ENCODE measurements at regions not wholly inside any gene's neighbourhood (a gene's known extent, or its start where the extent isn't known, plus 50 kb on each side); places are given as distances from the start of the nearest gene placed in this dataset.
"Not testable (repeated sequence)": the region's sequence is repeated elsewhere in the genome, so short reads cannot be mapped to it uniquely, and the experiment has no call there.

DNA sequence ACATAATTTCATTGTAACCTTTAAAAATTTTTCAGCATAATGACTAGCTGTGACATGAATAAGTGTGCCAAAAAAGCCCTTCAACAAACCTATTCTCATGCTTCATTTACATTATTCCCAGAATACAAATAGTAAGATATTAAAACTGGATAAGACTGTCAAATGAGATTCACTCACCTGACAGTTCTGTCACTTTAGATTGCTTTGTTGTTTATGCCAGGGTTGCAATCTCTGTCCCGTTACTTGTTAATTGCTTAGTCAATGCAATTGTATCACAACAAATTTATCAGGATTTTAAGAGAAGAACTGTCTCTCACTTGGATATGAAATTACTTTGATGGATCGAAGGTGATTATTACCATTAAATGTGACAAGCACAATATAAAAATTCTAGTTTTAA, 616.0 kb upstream of the IGFBP7 start:
- DNase-seq, result no peak
- no peaks in the 10 kb centered on the region for H3K27me3 ChIP-seq
- H3K4me3 ChIP-seq, result no peak overlapping the region
- H3K27ac ChIP-seq, result no peak overlapping the region
- ATAC-seq, result no peak
- H3K9me3 ChIP-seq, result no peaks in the 10 kb centered on the region
- H3K36me3 ChIP-seq, result no peaks in the 10 kb centered on the region
- intact Hi-C loops (cut with DNase I), result no loop called here
- no peaks in the 10 kb centered on the region for H3K4me1 ChIP-seq
- TF ChIP-seq, protein P1, sequence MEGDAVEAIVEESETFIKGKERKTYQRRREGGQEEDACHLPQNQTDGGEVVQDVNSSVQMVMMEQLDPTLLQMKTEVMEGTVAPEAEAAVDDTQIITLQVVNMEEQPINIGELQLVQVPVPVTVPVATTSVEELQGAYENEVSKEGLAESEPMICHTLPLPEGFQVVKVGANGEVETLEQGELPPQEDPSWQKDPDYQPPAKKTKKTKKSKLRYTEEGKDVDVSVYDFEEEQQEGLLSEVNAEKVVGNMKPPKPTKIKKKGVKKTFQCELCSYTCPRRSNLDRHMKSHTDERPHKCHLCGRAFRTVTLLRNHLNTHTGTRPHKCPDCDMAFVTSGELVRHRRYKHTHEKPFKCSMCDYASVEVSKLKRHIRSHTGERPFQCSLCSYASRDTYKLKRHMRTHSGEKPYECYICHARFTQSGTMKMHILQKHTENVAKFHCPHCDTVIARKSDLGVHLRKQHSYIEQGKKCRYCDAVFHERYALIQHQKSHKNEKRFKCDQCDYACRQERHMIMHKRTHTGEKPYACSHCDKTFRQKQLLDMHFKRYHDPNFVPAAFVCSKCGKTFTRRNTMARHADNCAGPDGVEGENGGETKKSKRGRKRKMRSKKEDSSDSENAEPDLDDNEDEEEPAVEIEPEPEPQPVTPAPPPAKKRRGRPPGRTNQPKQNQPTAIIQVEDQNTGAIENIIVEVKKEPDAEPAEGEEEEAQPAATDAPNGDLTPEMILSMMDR (IDR thresholded peaks at IDR 0.05), result no peak

DNA sequence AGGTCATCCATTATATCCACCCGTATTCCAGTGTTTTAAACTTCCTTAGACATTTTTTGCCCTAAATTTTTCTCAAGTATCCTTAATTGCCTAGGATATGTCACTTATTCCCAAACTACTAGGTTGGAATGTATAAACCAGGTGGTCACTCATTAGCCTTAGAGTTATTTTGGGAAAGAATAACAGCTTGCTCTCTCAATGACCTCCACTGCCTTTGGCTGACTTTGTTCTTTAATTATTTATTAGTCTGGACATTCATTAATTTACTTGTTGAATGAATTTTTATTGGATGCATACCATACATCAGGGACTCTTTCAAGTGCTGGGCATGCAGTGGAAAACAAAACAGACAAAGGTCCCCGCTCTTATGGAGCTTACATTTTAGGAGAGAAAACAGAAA, 609.3 kb upstream of the IGFBP7 start:
- Histone ChIP-seq H3K9me3 (no peaks in the 10 kb centered on the region), H3K27ac (no peak overlapping the region), H3K4me3 (no peak overlapping the region), H3K36me3 (no peaks in the 10 kb centered on the region), H3K4me1 (no peaks in the 10 kb centered on the region), H3K27me3 (no peaks in the 10 kb centered on the region)
- intact Hi-C loops (cut with DNase I), result no loop called here
- TF ChIP-seq, protein P1 (IDR thresholded peaks at IDR 0.05), result no peak
- DNase-seq (no peak), ATAC-seq (no peak)

DNA sequence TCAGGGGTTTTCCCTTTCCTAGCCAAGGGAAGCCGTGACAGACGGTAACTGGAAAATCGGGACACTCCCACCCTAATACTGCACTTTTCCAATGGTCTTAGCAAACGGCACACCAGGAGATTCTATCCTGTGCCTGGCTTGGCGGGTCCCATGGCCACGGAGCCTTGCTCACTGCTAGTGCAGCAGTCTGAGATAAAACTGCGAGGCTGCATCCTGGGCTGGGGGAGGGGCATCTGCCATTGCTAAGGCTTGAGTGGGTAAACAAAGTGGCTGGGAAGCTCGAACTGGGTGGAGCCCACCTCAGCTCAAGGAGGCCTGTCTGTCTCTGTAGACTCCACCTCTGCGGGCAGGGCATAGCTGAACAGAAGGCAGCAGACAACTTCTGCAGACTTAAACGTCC, 604.1 kb upstream of the IGFBP7 start:
- intact Hi-C loops (cut with DNase I); H3K4me3 ChIP-seq; H3K4me1 ChIP-seq; DNase-seq; H3K27ac ChIP-seq; H3K36me3 ChIP-seq; H3K9me3 ChIP-seq; H3K27me3 ChIP-seq; ATAC-seq: not testable (repeated sequence)

DNA sequence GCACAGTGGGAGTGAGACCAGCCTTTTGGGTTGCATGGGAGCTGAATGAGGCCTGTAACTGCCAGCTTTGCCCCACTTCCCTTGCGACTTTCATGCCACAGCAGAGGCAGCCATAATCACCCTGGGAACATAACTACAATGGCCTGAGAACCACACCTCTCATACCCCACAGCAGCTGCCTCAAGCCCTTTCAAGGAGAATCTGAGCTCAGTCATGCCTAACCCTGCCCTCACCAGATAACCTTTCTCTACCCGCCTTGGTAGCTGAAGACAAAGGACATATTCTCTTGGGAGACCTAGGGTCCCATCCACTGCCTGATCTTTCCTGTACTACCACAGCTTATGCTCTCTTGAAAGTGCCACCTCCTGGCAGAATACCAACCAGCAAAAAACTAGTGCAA, 599.9 kb upstream of the IGFBP7 start:
- ATAC-seq, result no peak
- no peak overlapping the region for H3K27ac ChIP-seq
- no peaks in the 10 kb centered on the region for H3K36me3 ChIP-seq
- intact Hi-C loops (cut with DNase I), result no loop called here
- H3K27me3 ChIP-seq, result no peaks in the 10 kb centered on the region
- H3K4me1 ChIP-seq, result no peaks in the 10 kb centered on the region
- H3K4me3 ChIP-seq, result no peak overlapping the region
- peaks cover 0 to 2% of the 10 kb centered on the region in 2 donors for H3K9me3 ChIP-seq
- TF ChIP-seq, protein P1 (IDR thresholded peaks at IDR 0.05), result no peak
- no peak for DNase-seq

DNA sequence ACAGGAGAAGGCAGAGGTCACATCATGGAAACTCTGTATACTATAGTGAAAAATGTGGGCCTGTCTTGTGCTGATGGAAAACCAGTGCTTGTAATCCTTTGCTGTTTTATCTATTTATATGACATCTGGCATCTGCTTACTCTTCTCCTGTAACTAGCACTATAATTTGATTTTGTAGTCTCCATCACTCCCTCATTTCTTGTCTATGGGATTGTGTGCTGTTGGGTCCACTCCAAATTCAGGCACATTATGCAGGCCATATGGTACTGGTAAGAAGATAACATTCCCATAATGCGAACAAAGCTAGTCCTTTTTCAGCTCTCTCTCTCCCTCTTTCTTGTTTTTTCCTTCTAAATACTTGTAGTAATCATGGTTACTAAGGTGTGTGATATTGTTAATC, 581.2 kb upstream of the IGFBP7 start:
- Histone ChIP-seq H3K4me1 (no peaks in the 10 kb centered on the region), H3K4me3 (no peak overlapping the region), H3K9me3 (peaks cover 0 to 7% of the 10 kb centered on the region in 2 donors), H3K27me3 (no peaks in the 10 kb centered on the region), H3K27ac (no peak overlapping the region), H3K36me3 (no peaks in the 10 kb centered on the region)
- TF ChIP-seq, protein P1 (IDR thresholded peaks at IDR 0.05), result no peak
- ATAC-seq (no peak), DNase-seq (no peak)
- intact Hi-C loops (cut with DNase I), result no loop called here

DNA sequence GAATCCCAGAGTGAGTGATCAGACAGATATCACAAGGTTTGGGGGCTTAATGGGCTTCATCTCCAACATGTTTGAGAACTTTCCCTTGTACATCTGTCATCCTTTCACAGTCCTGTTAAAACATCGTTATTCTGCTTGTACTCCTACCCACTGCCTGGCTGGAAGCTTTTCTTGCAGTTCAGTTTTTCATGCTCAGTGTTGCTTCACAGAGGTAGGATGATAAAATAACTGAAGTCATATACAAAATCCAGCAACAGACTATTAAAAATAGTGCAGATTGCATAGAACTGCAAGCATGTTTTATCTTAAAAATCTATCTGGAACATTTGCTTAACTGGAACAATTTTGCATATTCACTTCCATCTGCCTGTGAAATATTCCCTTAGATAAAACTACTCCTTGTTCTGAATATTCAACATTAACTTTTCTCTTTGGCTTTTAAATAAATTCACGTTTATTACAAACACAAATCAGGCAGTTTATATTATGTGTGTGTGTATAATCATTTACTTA, 579.6 kb upstream of the IGFBP7 start:
- H3K4me3 ChIP-seq, result no peak overlapping the region

More for the DNA sequence above, 579.6 kb upstream of the IGFBP7 start:
- TF ChIP-seq, protein P1 (IDR thresholded peaks at IDR 0.05), result no peak
- H3K27ac ChIP-seq, result no peak overlapping the region
- H3K36me3 ChIP-seq, result no peaks in the 10 kb centered on the region
- no peaks in the 10 kb centered on the region for H3K4me1 ChIP-seq
- intact Hi-C loops (cut with DNase I), result no loop called here
- no peaks in the 10 kb centered on the region for H3K27me3 ChIP-seq
- DNase-seq (no peak), ATAC-seq (no peak)
- H3K9me3 ChIP-seq, result peaks cover 0 to 7% of the 10 kb centered on the region in 2 donors

All from left lung (tissue), 4 donors.